Ovary (tissue), 3 donors: ENCODE measurements at regions not wholly inside any gene's neighbourhood (a gene's known extent, or its start where the extent isn't known, plus 50 kb on each side); places are given as distances from the start of the nearest gene placed in this dataset.

Experiments used
- CTCF ChIP-seq, 3 donors: fragments of 450-650 bp in 2 of 3; fragments of 200-600 bp in 1 of 3; IDR thresholded peaks; one replicate each; pipeline versions ENCODE4 v1.5.1 to v1.8.0; 2016 to 2022; ENCODE audit warnings: antibody characterized with exemption in 3 of 3, mild to moderate bottlenecking in 1 of 3
- EP300 ChIP-seq: sonication (generic); formaldehyde crosslinking; IDR thresholded peaks from one replicate; pipeline ENCODE4 v1.6.1; 2017; ENCODE audit warnings: antibody characterized with exemption
- POLR2A ChIP-seq: fragments of 450-650 bp; IDR thresholded peaks from one replicate; pipeline ENCODE4 v1.6.1; 2017; ENCODE audit warnings: antibody characterized with exemption, mild to moderate bottlenecking, moderate library complexity
- donor health status: DM: no; HTN: no; CAD: no.

- no peak for TF ChIP-seq CTCF (IDR thresholded peaks at IDR 0.05)
- no peak for TF ChIP-seq POLR2A
- no peak for TF ChIP-seq EP300
Measured at GRCh38 chr3:176769547-176770190, 427.6 kb downstream of the TBL1XR1 start.
